Uterus (tissue), 3 donors: ENCODE measurements at regions not wholly inside any gene's neighbourhood (a gene's known extent, or its start where the extent isn't known, plus 50 kb on each side); places are given as distances from the start of the nearest gene placed in this dataset.

Experiments used
- DNase-seq, 2 donors: peaks; one replicate each; pipeline ENCODE4 v3.0.0-alpha.2; 2019 to 2020
- H3K27ac ChIP-seq, 2 donors: fragments of 200-600 bp; sonication (generic); 1 replicate in 1 of 2; 2 replicates in 1 of 2; pipeline ENCODE4 v1.5.1; 2016 to 2018
- H3K27me3 ChIP-seq, 2 donors: fragments of 200-600 bp; sonication (generic); one replicate each; pipeline ENCODE4 v1.5.1; 2018 to 2019; ENCODE audit warnings: control low read depth in 1 of 2
- H3K36me3 ChIP-seq, 2 donors: fragments of 200-600 bp; sonication (generic); one replicate each; pipeline ENCODE4 v1.5.1; 2019; ENCODE audit warnings: control low read depth in 1 of 2
- H3K4me1 ChIP-seq, 2 donors: fragments of 200-600 bp; sonication (generic); one replicate each; pipeline ENCODE4 v1.5.1; 2018 to 2019; ENCODE audit warnings: control low read depth in 1 of 2
- H3K4me3 ChIP-seq, 2 donors: fragments of 200-600 bp; sonication (generic); 1 replicate in 1 of 2; 2 replicates in 1 of 2; pipeline ENCODE4 v1.5.1; 2018 to 2019; ENCODE audit warnings: mild to moderate bottlenecking in 1 of 2
- H3K9me3 ChIP-seq, 2 donors: fragments of 200-600 bp; sonication (generic); one replicate each; pipeline ENCODE4 v1.5.1; 2019; ENCODE audit warnings: control low read depth in 1 of 2
- CTCF ChIP-seq, 4 experiments: fragments of 200-600 bp in 2 of 4; fragments of 450-650 bp in 2 of 4; sonication (generic) in 2 of 4; IDR thresholded peaks; one replicate each; pipeline ENCODE4 v1.5.1; 2016 to 2019; ENCODE audit warnings: antibody characterized with exemption in 4 of 4, mild to moderate bottlenecking in 2 of 4, moderate library complexity in 1 of 4
- POLR2A ChIP-seq, 2 donors: fragments of 450-650 bp; IDR thresholded peaks; one replicate each; pipeline ENCODE4 v1.6.1; 2016; ENCODE audit warnings: antibody characterized with exemption in 2 of 2, mild to moderate bottlenecking in 1 of 2, moderate library complexity in 1 of 2
- intact Hi-C: fragments of 100-400 bp; cut with DNase I; formaldehyde crosslinking; loops from one replicate; pipeline ENCODE4 v1.15.1; 2023; ENCODE audit warnings: low total_unique reads
- donor health status: DM: yes; HTN: yes; CAD: no.

GRCh38 chr22:44600207-44600785 is 101.7 kb upstream of the PRR5 start:
- Histone ChIP-seq H3K4me1 (no peaks in the 10 kb centered on the region), H3K4me3 (no peak overlapping the region), H3K27me3 (no peaks in the 10 kb centered on the region), H3K9me3 (no peaks in the 10 kb centered on the region), H3K36me3 (no peaks in the 10 kb centered on the region), H3K27ac (no peak overlapping the region)
- intact Hi-C loops, result no loop called here
- TF ChIP-seq CTCF (IDR thresholded peaks at IDR 0.05) (no peak), POLR2A (IDR thresholded peaks at IDR 0.05) (no peak)
- DNase-seq, result no peak

DNA sequence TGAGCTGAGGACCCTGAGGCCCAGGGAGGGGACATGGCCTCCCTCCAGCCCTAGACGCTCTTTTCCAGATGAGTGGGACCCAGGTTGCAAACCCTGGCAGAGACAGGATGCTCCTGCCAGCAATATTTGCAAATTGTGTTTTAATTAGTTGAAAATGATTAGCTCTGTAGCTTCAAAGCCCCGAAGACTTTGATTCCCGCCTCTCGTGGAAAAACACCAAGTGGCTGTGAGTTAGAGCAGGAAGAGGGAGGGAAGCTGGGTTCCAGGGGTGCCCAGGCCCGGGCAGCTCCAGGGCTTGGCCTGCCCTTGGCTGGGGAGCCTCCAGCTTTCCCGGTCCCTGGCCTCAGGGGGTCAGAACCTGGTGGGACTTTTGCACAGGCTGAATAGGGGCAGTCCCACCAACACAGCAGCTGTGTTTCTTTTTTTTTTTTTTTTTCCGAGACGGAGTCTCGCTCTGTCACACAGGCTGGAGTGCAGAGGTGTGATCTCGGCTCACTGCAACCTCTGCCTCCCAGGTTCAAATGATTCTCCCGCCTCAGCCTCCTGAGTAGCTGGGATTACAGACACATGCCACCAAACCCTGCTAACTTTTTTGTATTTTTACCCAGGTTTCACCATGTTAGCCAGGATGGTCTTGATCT is 101.6 kb upstream of the RTL6 start:
- no peak for DNase-seq
- Histone ChIP-seq H3K36me3 (no peaks in the 10 kb centered on the region), H3K4me3 (no peak overlapping the region), H3K27me3 (no peaks in the 10 kb centered on the region), H3K4me1 (no peaks in the 10 kb centered on the region), H3K9me3 (no peaks in the 10 kb centered on the region), H3K27ac (no peak overlapping the region)
- intact Hi-C loops, result no loop called here
- TF ChIP-seq CTCF (IDR thresholded peaks at IDR 0.05) (no peak), POLR2A (IDR thresholded peaks at IDR 0.05) (no peak)

- H3K9me3 ChIP-seq, result no peaks in the 10 kb centered on the region
- no peaks in the 10 kb centered on the region for H3K4me1 ChIP-seq
- TF ChIP-seq CTCF (IDR thresholded peaks at IDR 0.05) (no peak), POLR2A (IDR thresholded peaks at IDR 0.05) (no peak)
- no peak for DNase-seq
- H3K27me3 ChIP-seq, result no peaks in the 10 kb centered on the region
- no peaks in the 10 kb centered on the region for H3K36me3 ChIP-seq
- intact Hi-C loops, result no loop called here
- H3K4me3 ChIP-seq, result no peak overlapping the region
- H3K27ac ChIP-seq, result no peak overlapping the region
These were observed 101.1 kb upstream of the RTL6 start for GRCh38 chr22:44599084-44599483.

DNA sequence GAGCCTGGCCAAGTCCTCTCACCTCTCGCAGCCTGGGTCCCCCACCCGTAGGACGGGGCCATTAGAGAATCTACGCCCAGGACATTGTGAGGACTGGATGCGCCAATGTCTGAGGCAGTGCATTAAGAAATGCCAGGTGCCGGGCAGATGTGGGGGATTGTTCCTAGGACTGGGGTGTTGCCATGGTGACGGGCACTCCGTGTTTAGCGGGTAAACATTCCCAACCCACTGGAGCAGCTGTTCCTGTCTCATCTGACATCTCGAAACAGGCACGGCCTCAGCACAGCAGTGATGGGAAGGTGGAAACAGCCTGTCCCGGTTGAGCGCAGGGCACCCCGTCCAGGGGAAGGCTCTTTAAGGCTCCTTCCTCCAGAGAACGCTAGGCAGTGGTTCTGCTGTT is 99.6 kb upstream of the RTL6 start:
- no peak overlapping the region for H3K4me3 ChIP-seq
- TF ChIP-seq CTCF (IDR thresholded peaks at IDR 0.05), result no peak
- no peak for TF ChIP-seq POLR2A (IDR thresholded peaks at IDR 0.05)
- H3K36me3 ChIP-seq, result no peaks in the 10 kb centered on the region
- H3K9me3 ChIP-seq, result no peaks in the 10 kb centered on the region
- no peak for DNase-seq
- no peaks in the 10 kb centered on the region for H3K4me1 ChIP-seq
- H3K27ac ChIP-seq, result no peak overlapping the region
- H3K27me3 ChIP-seq, result no peaks in the 10 kb centered on the region
- intact Hi-C loops, result no loop called here

- Histone ChIP-seq H3K36me3 (no peaks in the 10 kb centered on the region), H3K27me3 (no peaks in the 10 kb centered on the region), H3K4me3 (no peak overlapping the region), H3K9me3 (no peaks in the 10 kb centered on the region), H3K4me1 (no peaks in the 10 kb centered on the region), H3K27ac (no peak overlapping the region)
- intact Hi-C loops, result no loop called here
- DNase-seq, result no peak
- TF ChIP-seq CTCF (IDR thresholded peaks at IDR 0.05), result no peak
These were observed 98.5 kb upstream of the RTL6 start for GRCh38 chr22:44596396-44597125.
